IgD-negative memory B cell (primary cell): ENCODE measurements at regions not wholly inside any gene's neighbourhood (a gene's known extent, or its start where the extent isn't known, plus 50 kb on each side); places are given as distances from the start of the nearest gene placed in this dataset.
"Not testable (repeated sequence)": the region's sequence is repeated elsewhere in the genome, so short reads cannot be mapped to it uniquely, and the experiment has no call there.

ENCODE experiments used
- H3K27ac Mint-ChIP-seq, 3 donors: one replicate each; pipeline ENCODE4 v1.8.0; 2020 to 2022; ENCODE audit warnings: mild to moderate bottlenecking in 3 of 3, mixed read lengths in 3 of 3, moderate library complexity in 1 of 3
- H3K27me3 Mint-ChIP-seq: one replicate; pipeline ENCODE4 v1.8.0; 2021; ENCODE audit warnings: mixed read lengths
- H3K36me3 Mint-ChIP-seq: one replicate; pipeline ENCODE4 v1.8.0; 2020; ENCODE audit warnings: mild to moderate bottlenecking, mixed read lengths
- H3K4me1 Mint-ChIP-seq, 3 donors: one replicate each; pipeline ENCODE4 v1.8.0; 2020 to 2022; ENCODE audit warnings: mixed read lengths in 3 of 3, mild to moderate bottlenecking in 1 of 3
- H3K4me3 Mint-ChIP-seq, 4 donors: one replicate each; pipeline ENCODE4 v1.8.0; 2020 to 2022; ENCODE audit warnings: mild to moderate bottlenecking in 4 of 4, mixed read lengths in 4 of 4, moderate library complexity in 3 of 4
- H3K9me3 Mint-ChIP-seq, 3 donors: one replicate each; pipeline ENCODE4 v1.8.0; 2020 to 2021; ENCODE audit warnings: mixed read lengths in 3 of 3, mild to moderate bottlenecking in 1 of 3

DNA sequence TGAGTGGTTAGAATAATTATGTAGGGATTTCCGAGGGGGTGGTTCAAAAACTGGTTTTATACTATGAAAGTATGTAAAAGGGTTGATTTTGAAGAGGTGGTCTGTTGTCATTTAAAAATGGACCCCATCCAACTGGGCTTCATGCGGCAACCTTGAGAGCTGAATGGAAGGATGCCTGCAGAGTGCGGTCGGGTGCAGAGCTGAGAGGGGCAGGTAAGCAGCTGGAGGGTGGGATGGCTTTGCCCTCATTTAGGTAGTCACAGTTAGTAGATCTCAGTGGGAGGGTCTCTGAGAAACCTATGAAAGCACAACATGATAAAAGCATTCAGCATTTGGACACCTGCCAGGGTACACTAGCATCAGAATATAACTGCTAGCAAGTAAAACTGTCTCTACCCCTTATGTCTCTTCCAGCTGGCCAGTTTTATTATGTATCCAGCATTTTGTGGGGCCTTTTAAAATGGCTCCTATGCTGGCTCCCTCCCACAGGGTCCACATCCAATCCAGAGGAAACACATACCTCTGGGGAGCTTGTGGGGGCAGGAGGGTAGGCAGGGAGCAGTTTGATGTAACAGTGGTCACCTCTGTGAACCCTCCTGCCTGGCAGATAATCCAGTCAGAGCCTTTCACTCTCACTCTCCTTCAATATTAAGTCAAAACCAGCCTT is 75.9 kb upstream of the MAGI2 start:
- H3K27ac Mint-ChIP-seq = no peak overlapping the region
- peaks cover 0 to 2% (median 0%) of the 10 kb centered on the region in 3 donors for H3K4me1 Mint-ChIP-seq
- peaks cover 2 to 6% (median 4%) of the 10 kb centered on the region in 3 donors for H3K9me3 Mint-ChIP-seq
- H3K36me3 Mint-ChIP-seq = no peaks in the 10 kb centered on the region
- no peak overlapping the region for H3K4me3 Mint-ChIP-seq
- H3K27me3 Mint-ChIP-seq = no peaks in the 10 kb centered on the region

DNA sequence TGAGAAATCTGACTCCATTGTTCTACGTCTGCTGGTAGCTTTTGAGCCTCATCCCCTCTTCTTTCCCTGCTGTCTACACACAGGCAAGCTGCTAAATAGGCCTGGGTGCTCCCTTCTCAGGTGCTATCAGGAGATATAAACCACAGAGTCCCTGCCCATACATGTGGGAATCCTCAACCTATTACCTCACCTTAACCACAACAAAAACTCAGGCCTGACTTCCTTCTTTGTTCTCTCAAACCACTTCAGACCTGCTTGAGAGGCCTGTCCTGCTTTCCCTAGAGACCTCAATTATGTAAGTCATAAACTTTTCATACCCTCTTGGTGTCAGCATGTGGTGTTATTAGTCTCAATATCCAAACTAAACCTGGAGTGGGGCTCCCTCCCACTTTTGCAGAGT is 75.0 kb upstream of the MAGI2 start:
- Mint-ChIP-seq H3K36me3 (no peaks in the 10 kb centered on the region), H3K27me3 (no peaks in the 10 kb centered on the region), H3K4me1 (peaks cover 0 to 2% (median 0%) of the 10 kb centered on the region in 3 donors), H3K27ac (no peak overlapping the region), H3K9me3 (peaks cover 2 to 6% (median 4%) of the 10 kb centered on the region in 3 donors), H3K4me3 (no peak overlapping the region)

DNA sequence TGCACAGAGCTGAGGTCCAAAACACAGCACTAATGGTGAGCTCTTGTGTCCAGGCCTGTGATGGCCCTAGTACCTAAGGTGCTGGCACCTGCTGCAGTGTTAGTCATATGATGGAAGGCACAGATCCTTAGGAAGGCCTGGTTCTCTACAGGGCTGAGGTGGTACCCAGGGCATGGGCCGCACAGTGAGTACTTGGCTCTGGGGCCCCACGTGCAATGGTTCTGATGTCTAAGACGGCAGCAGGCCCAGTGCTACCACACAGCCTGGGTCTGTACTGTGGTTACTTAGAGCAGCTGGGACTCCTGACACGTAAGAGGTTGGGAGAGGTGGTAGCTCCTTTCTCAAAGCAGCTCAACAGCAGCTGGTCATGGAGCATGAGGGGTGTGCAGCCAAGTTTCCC is 70.6 kb upstream of the MAGI2 start:
- peaks cover 0 to 2% (median 0%) of the 10 kb centered on the region in 3 donors for H3K4me1 Mint-ChIP-seq
- no peak overlapping the region for H3K4me3 Mint-ChIP-seq
- peaks cover 0 to 5% (median 4%) of the 10 kb centered on the region in 3 donors for H3K9me3 Mint-ChIP-seq
- no peaks in the 10 kb centered on the region for H3K27me3 Mint-ChIP-seq
- no peak overlapping the region for H3K27ac Mint-ChIP-seq
- H3K36me3 Mint-ChIP-seq = peaks cover 2% of the 10 kb centered on the region

DNA sequence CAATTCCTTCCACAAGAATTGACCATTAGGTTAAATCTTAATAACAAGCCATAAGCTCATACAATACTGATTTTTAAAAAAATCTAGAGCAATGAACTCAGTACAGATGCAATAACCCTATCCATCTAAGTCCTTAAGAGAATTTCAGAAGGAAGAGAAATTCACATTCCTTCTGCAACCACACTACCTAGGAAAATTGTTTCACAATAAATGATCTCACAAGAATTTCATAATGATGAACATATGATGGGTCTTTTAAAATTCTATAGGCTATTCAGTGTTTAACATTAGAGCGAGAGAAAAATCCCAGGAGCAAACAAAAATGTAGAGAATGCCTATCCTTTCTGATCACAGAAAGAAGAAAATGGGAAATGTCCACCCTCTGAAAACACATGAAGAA is 70.0 kb upstream of the MAGI2 start:
- H3K9me3 Mint-ChIP-seq = peaks cover 0 to 5% (median 2%) of the 10 kb centered on the region in 3 donors
- H3K27ac Mint-ChIP-seq = no peak overlapping the region
- peaks cover 2% of the 10 kb centered on the region for H3K36me3 Mint-ChIP-seq
- no peaks in the 10 kb centered on the region for H3K27me3 Mint-ChIP-seq
- H3K4me3 Mint-ChIP-seq = no peak overlapping the region
- H3K4me1 Mint-ChIP-seq = peaks cover 0 to 2% (median 0%) of the 10 kb centered on the region in 3 donors

- H3K4me3 Mint-ChIP-seq = no peak overlapping the region
- no peaks in the 10 kb centered on the region for H3K27me3 Mint-ChIP-seq
- no peak overlapping the region for H3K27ac Mint-ChIP-seq
- peaks cover 0 to 2% (median 1%) of the 10 kb centered on the region in 3 donors for H3K9me3 Mint-ChIP-seq
- peaks cover 2% of the 10 kb centered on the region for H3K36me3 Mint-ChIP-seq
- no peaks in the 10 kb centered on the region for H3K4me1 Mint-ChIP-seq
These were observed 67.1 kb upstream of the MAGI2 start for GRCh38 chr7:79520543-79520942.

GRCh38 chr7:79515358-79515757 is 61.9 kb upstream of the MAGI2 start:
- Mint-ChIP-seq H3K36me3 (no peaks in the 10 kb centered on the region), H3K4me3 (no peak overlapping the region), H3K4me1 (no peaks in the 10 kb centered on the region), H3K9me3 (peaks cover 2 to 8% (median 4%) of the 10 kb centered on the region in 3 donors), H3K27ac (no peak overlapping the region), H3K27me3 (no peaks in the 10 kb centered on the region)

GRCh38 chr7:79513261-79513660 is 59.8 kb upstream of the MAGI2 start:
- H3K27ac Mint-ChIP-seq = no peak overlapping the region
- H3K9me3 Mint-ChIP-seq = peaks cover 4 to 8% (median 4%) of the 10 kb centered on the region in 3 donors
- no peaks in the 10 kb centered on the region for H3K4me1 Mint-ChIP-seq
- no peak overlapping the region for H3K4me3 Mint-ChIP-seq
- H3K27me3 Mint-ChIP-seq = no peaks in the 10 kb centered on the region
- no peaks in the 10 kb centered on the region for H3K36me3 Mint-ChIP-seq

DNA sequence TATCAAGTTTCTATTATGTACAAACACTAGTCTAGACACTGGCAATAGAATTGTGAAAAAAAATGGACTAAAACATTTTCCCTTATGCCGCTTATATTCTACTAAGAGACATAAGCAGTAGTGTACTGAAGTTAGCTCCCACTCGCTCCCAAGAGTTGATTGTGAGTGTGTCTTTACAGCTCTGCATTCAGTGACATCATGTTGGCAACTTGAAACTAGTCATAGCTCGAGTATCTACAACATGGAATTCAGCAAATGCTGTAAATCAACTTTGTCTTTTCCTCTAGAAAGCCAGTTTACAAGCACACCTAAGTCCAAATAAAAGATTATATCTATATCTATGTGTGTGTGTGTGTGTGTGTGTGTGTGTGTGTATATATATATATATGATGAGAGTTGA is 58.8 kb upstream of the MAGI2 start:
- Mint-ChIP-seq H3K27ac (no peak overlapping the region), H3K9me3 (peaks cover 4 to 8% (median 4%) of the 10 kb centered on the region in 3 donors), H3K4me1 (no peaks in the 10 kb centered on the region), H3K4me3 (no peak overlapping the region), H3K36me3 (no peaks in the 10 kb centered on the region), H3K27me3 (no peaks in the 10 kb centered on the region)

- not testable (repeated sequence) for H3K4me3 Mint-ChIP-seq, H3K27ac Mint-ChIP-seq, H3K4me1 Mint-ChIP-seq, H3K27me3 Mint-ChIP-seq, H3K36me3 Mint-ChIP-seq, H3K9me3 Mint-ChIP-seq
These were observed 57.6 kb upstream of the MAGI2 start for GRCh38 chr7:79511056-79511455.

GRCh38 chr7:79507131-79507530 is 53.7 kb upstream of the MAGI2 start:
- H3K9me3 Mint-ChIP-seq = peaks cover 2 to 7% (median 4%) of the 10 kb centered on the region in 3 donors
- H3K4me1 Mint-ChIP-seq = no peaks in the 10 kb centered on the region
- no peaks in the 10 kb centered on the region for H3K27me3 Mint-ChIP-seq
- no peak overlapping the region for H3K4me3 Mint-ChIP-seq
- H3K36me3 Mint-ChIP-seq = no peaks in the 10 kb centered on the region
- no peak overlapping the region for H3K27ac Mint-ChIP-seq

GRCh38 chr7:79506481-79506880 is 53.0 kb upstream of the MAGI2 start:
- H3K9me3 Mint-ChIP-seq = peaks cover 2 to 4% (median 3%) of the 10 kb centered on the region in 3 donors
- H3K27me3 Mint-ChIP-seq = no peaks in the 10 kb centered on the region
- H3K36me3 Mint-ChIP-seq = no peaks in the 10 kb centered on the region
- H3K4me1 Mint-ChIP-seq = no peaks in the 10 kb centered on the region
- H3K4me3 Mint-ChIP-seq = no peak overlapping the region
- no peak overlapping the region for H3K27ac Mint-ChIP-seq

- H3K27me3 Mint-ChIP-seq = no peaks in the 10 kb centered on the region
- H3K4me3 Mint-ChIP-seq = no peak overlapping the region
- no peaks in the 10 kb centered on the region for H3K4me1 Mint-ChIP-seq
- H3K27ac Mint-ChIP-seq = no peak overlapping the region
- peaks cover 0 to 4% (median 0%) of the 10 kb centered on the region in 3 donors for H3K9me3 Mint-ChIP-seq
- H3K36me3 Mint-ChIP-seq = no peaks in the 10 kb centered on the region
These were observed 51.3 kb upstream of the MAGI2 start for GRCh38 chr7:79504607-79505389.
